K562 (cell line): ENCODE measurements at regions not wholly inside any gene's neighbourhood (a gene's known extent, or its start where the extent isn't known, plus 50 kb on each side); places are given as distances from the start of the nearest gene placed in this dataset.

Source experiments
- ATAC-seq: fragments of 200-7000 bp; cut with Tn5 transposase; 3 replicates; pipeline ENCODE4 v1.9.1; 2020; ENCODE audit warnings: moderate library complexity
- BruUV-seq: library from RNA; stranded (reverse); fragments of 400-500 nt; replicated peaks from 2 replicates; lab custom pipeline; 2021; lab: Mats Ljungman, UMichigan
- CTCF ChIA-PET: fragments of 300-600 bp; formaldehyde crosslinking; extraction: SDS; loops from one replicate; lab custom pipeline; 2021; ENCODE audit warnings: low intra/inter-chr PET ratio; lab: Yijun Ruan, JAX
- POLR2A ChIA-PET: fragments of 300-600, 350-650 bp; sonication (Branson Sonifier 250); formaldehyde crosslinking; extraction: SDS; loops from one replicate; lab custom pipeline; 2021; ENCODE audit warnings: antibody characterized with exemption, inconsistent platforms; lab: Yijun Ruan, JAX
- DNase-seq, 4 experiments: peaks; one replicate each; pipeline versions ENCODE4 v3.0.0 to v3.0.0-alpha.2; 2011 to 2018; ENCODE audit warnings: low spot score in 3 of 4, mixed read lengths in 3 of 4; ENCODE audit errors: extremely low read depth in 1 of 4
- FAIRE-seq: peaks from 2 replicates; lab custom pipeline; 2011; peaks lifted over from hg19 to GRCh38; lab: Jason Lieb, UNC
- H2AFZ ChIP-seq: 2 replicates; pipeline ENCODE4 v1.6.0; 2011; ENCODE audit warnings: low read depth, low read length, control low read depth, inconsistent platforms
- H3K27ac ChIP-seq: fragments of 200-600 bp; 3 replicates; pipeline ENCODE4 v1.8.0; 2011; ENCODE audit warnings: low read depth, mild to moderate bottlenecking, control low read depth, inconsistent platforms, low read length, moderate library complexity, mixed read lengths; ENCODE audit errors: extremely low read depth
- H3K27me3 ChIP-seq, 2 experiments: fragments of 300-600 bp in 1 of 2; 2 replicates in 1 of 2; 3 replicates in 1 of 2; pipeline versions ENCODE4 v1.6.0 to v1.8.0; 2011; ENCODE audit warnings: inconsistent platforms in 2 of 2, low read length in 2 of 2, mild to moderate bottlenecking in 1 of 2, mixed read lengths in 1 of 2, moderate library complexity in 1 of 2; ENCODE audit not compliant: control insufficient read depth in 2 of 2, insufficient read depth in 2 of 2
- H3K36me3 ChIP-seq: fragments of 300-600 bp; 3 replicates; pipeline ENCODE4 v1.8.0; 2011; ENCODE audit warnings: mild to moderate bottlenecking, low read length, inconsistent platforms; ENCODE audit not compliant: control insufficient read depth, insufficient read depth
- H3K4me1 ChIP-seq, 2 experiments: fragments of 200-600 bp in 1 of 2; replicated peaks in 1 of 2; 2 replicates in 1 of 2; 3 replicates in 1 of 2; pipeline versions ENCODE4 v1.5.1 to v1.8.0; 2011; ENCODE audit warnings: inconsistent platforms in 2 of 2, low read length in 2 of 2, mild to moderate bottlenecking in 1 of 2, mixed read lengths in 1 of 2, moderate library complexity in 1 of 2; ENCODE audit not compliant: control insufficient read depth in 2 of 2, insufficient read depth in 2 of 2
- H3K4me2 ChIP-seq: 2 replicates; pipeline ENCODE4 v1.6.1; 2011; ENCODE audit warnings: low read length, control low read depth, inconsistent platforms, mixed read lengths; ENCODE audit not compliant: insufficient read depth
- H3K4me3 ChIP-seq: fragments of 200-600 bp; sonication (generic), shearing (Covaris generic); 2 replicates; pipeline ENCODE4 v1.5.1; 2016; ENCODE audit warnings: control low read depth, inconsistent platforms
- H3K79me2 ChIP-seq: fragments of 200-600 bp; 3 replicates; pipeline ENCODE4 v1.8.0; 2011; ENCODE audit warnings: low read length, inconsistent platforms; ENCODE audit not compliant: control insufficient read depth, insufficient read depth
- H3K9ac ChIP-seq, 2 experiments: 2 replicates each; pipeline versions ENCODE4 v1.6.0 to v1.6.1; 2011; ENCODE audit warnings: low read depth in 2 of 2, low read length in 2 of 2, control low read depth in 1 of 2, inconsistent platforms in 1 of 2, mild to moderate bottlenecking in 1 of 2, mixed read lengths in 1 of 2; ENCODE audit not compliant: insufficient read depth in 1 of 2
- H3K9me1 ChIP-seq: one replicate; pipeline ENCODE4 v1.6.0; 2011; ENCODE audit warnings: inconsistent platforms, mild to moderate bottlenecking, low read length, moderate library complexity; ENCODE audit not compliant: control insufficient read depth, insufficient read depth
- H3K9me3 ChIP-seq: replicated peaks from 2 replicates; pipeline ENCODE4 v1.5.1; 2011; ENCODE audit warnings: low read depth, low read length, inconsistent platforms; ENCODE audit not compliant: control insufficient read depth, insufficient read depth
- H4K20me1 ChIP-seq: replicated peaks from 2 replicates; pipeline ENCODE4 v1.6.1; 2011; ENCODE audit warnings: low read length, inconsistent platforms, mixed read lengths; ENCODE audit not compliant: control insufficient read depth, insufficient read depth
- DIDO1 ChIP-seq: fragments of 450-650 bp; IDR thresholded peaks from 2 replicates; pipeline ENCODE4 v1.6.1; 2016; ENCODE audit warnings: low read depth, missing biosample characterization, missing genetic modification characterization
- E2F6 ChIP-seq, 2 experiments: IDR thresholded peaks; 2 replicates each; pipeline ENCODE4 v1.6.1; 2011; ENCODE audit warnings: borderline replicate concordance in 1 of 2, control low read depth in 1 of 2, low read depth in 1 of 2, low read length in 1 of 2, mild to moderate bottlenecking in 1 of 2, mixed read lengths in 1 of 2, moderate library complexity in 1 of 2; ENCODE audit not compliant: insufficient read depth in 1 of 2, insufficient read length in 1 of 2, poor library complexity in 1 of 2, severe bottlenecking in 1 of 2; ENCODE audit errors: extremely low read depth in 1 of 2
- FUS ChIP-seq: fragments of 200-400 bp; formaldehyde crosslinking; optimal IDR thresholded peaks from 2 replicates; pipeline ENCODE3; 2017; ENCODE audit warnings: low read depth, low read length
- KLF6 ChIP-seq: fragments of 250-450 bp; sonication (Bioruptor Pico); IDR thresholded peaks from 2 replicates; pipeline ENCODE4 v1.4.0; 2020; ENCODE audit warnings: mild to moderate bottlenecking, moderate library complexity, borderline replicate concordance
- RBM25 ChIP-seq: fragments of 200-400 bp; formaldehyde crosslinking; IDR thresholded peaks from 2 replicates; pipeline ENCODE4 v1.6.1; 2018; ENCODE audit warnings: low read length, low read depth, moderate library complexity; ENCODE audit not compliant: severe bottlenecking
- RFX7 ChIP-seq: fragments of 250-450 bp; sonication (Bioruptor Pico); IDR thresholded peaks from 2 replicates; pipeline ENCODE4 v1.5.1; 2021; ENCODE audit warnings: mild to moderate bottlenecking
- ZNF431 ChIP-seq: sonication (generic); formaldehyde crosslinking; IDR thresholded peaks from 2 replicates; pipeline ENCODE4 v1.8.0; 2022; ENCODE audit warnings: mild to moderate bottlenecking, missing genetic modification reagents
- ZNF695 ChIP-seq: fragments of 450-650 bp; formaldehyde crosslinking; IDR thresholded peaks from 2 replicates; pipeline ENCODE4 v1.4.0; 2020; ENCODE audit warnings: mild to moderate bottlenecking, moderate library complexity
- ZNF780A ChIP-seq: fragments of 250-450 bp; sonication (Bioruptor Pico); IDR thresholded peaks from 2 replicates; pipeline ENCODE4 v1.5.0; 2021; ENCODE audit warnings: mild to moderate bottlenecking
- WGBS: fragments of 100-300 bp; shearing (Covaris generic); methylation state at CpG from one replicate; pipeline ENCODE4 v1.1.6; 2016; ENCODE audit warnings: low coverage, mixed read lengths; ENCODE audit not compliant: insufficient coverage; ENCODE audit errors: missing lambda C conversion rate; 5-methylcytosine and 5-hydroxymethylcytosine counted together
- in situ Hi-C: fragments of 300-500 bp; cut with MboI; formaldehyde crosslinking; loops from 4 replicates; pipeline ENCODE4 v1.15.0; 2018; ENCODE audit warnings: inconsistent platforms, mixed read lengths
- intact Hi-C: fragments of 100-400 bp; cut with micrococcal nuclease; formaldehyde crosslinking; loops from 2 replicates; pipeline ENCODE4 v1.14.2; 2022
- TF ChIP-seq, protein P1 (sequence below): fragments of 450-650 bp; IDR thresholded peaks from 2 replicates; pipeline ENCODE4 v1.6.1; 2016; ENCODE audit warnings: mild to moderate bottlenecking
- TF ChIP-seq, protein P2 (sequence below): fragments of 250-450 bp; sonication (Bioruptor Pico); IDR thresholded peaks from 2 replicates; pipeline ENCODE4 v1.8.0; 2021; ENCODE audit warnings: mild to moderate bottlenecking, moderate library complexity

DNA sequence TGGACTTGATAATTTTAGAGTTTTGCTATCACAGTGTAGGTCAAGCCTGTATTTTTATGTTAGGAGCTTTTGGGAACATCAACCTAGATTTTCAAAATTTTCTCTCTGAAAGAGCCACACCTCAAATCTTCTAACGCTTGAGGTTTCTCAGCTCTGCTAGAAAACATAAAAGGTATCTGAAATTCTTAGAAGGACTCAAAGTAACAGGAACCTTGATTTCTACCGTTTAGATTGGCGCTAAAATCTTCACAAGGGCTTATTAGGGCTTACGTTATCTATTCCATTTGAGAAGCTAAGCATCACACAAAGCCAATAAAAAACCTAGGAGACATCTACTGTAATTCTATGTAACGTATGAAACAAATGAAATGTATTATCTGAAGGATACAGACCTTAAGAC, 192.4 kb downstream of the AHR start:
- Histone ChIP-seq H3K4me1 (no peaks in the 10 kb centered on the region), H3K27me3 (no peaks in the 10 kb centered on the region), H3K4me3 (no peak overlapping the region), H3K9me1 (no peaks in the 10 kb centered on the region), H2AFZ (no peak overlapping the region), H3K27ac (no peak overlapping the region), H3K9me3 (0 out of 2 replicates have a peak, but pooled peaks cover 2% of the 10 kb centered on the region), H4K20me1 (no peaks in the 10 kb centered on the region), H3K4me2 (no peak overlapping the region), H3K36me3 (no peaks in the 10 kb centered on the region), H3K79me2 (no peaks in the 10 kb centered on the region), H3K9ac (no peak overlapping the region)
- intact Hi-C loops, result no loop called here
- POLR2A ChIA-PET, result interaction anchor here (1.3 kb wide), 1 partner anchor 8 kb away, joined by 3 read pairs; no protein-coding TSS in a partner anchor
- in situ Hi-C loops, result no loop called here
- WGBS, result under 1% methylated on average over 5 of the region's 5 CpGs
- no peak for ATAC-seq
- BruUV-seq, result no TSS peak
- TF ChIP-seq KLF6 (CRISPR knock-in tag) (no peak), FUS (no peak)
- TF ChIP-seq, protein P1, sequence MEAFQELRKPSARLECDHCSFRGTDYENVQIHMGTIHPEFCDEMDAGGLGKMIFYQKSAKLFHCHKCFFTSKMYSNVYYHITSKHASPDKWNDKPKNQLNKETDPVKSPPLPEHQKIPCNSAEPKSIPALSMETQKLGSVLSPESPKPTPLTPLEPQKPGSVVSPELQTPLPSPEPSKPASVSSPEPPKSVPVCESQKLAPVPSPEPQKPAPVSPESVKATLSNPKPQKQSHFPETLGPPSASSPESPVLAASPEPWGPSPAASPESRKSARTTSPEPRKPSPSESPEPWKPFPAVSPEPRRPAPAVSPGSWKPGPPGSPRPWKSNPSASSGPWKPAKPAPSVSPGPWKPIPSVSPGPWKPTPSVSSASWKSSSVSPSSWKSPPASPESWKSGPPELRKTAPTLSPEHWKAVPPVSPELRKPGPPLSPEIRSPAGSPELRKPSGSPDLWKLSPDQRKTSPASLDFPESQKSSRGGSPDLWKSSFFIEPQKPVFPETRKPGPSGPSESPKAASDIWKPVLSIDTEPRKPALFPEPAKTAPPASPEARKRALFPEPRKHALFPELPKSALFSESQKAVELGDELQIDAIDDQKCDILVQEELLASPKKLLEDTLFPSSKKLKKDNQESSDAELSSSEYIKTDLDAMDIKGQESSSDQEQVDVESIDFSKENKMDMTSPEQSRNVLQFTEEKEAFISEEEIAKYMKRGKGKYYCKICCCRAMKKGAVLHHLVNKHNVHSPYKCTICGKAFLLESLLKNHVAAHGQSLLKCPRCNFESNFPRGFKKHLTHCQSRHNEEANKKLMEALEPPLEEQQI, result no peak
- CTCF ChIA-PET, result no interaction called here
- no peak for DNase-seq
- no peak for FAIRE-seq

- Histone ChIP-seq H3K27ac (no peak overlapping the region), H3K9me1 (no peaks in the 10 kb centered on the region), H3K4me3 (no peak overlapping the region), H2AFZ (no peak overlapping the region), H3K27me3 (no peaks in the 10 kb centered on the region), H4K20me1 (no peaks in the 10 kb centered on the region), H3K9ac (no peak overlapping the region), H3K9me3 (0 out of 2 replicates have a peak, but pooled peaks cover 2% of the 10 kb centered on the region), H3K4me2 (no peak overlapping the region), H3K36me3 (no peaks in the 10 kb centered on the region), H3K79me2 (no peaks in the 10 kb centered on the region), H3K4me1 (no peaks in the 10 kb centered on the region)
- no peak for FAIRE-seq
- ChIA-PET CTCF (no interaction called here), POLR2A (no interaction called here)
- no peak for DNase-seq
- no peak for ATAC-seq
- TF ChIP-seq ZNF780A (CRISPR knock-in tag), result no peak
- TF ChIP-seq RFX7 (CRISPR knock-in tag), result no peak
- no peak for TF ChIP-seq ZNF431 (CRISPR knock-in tag)
- TF ChIP-seq, protein P2, sequence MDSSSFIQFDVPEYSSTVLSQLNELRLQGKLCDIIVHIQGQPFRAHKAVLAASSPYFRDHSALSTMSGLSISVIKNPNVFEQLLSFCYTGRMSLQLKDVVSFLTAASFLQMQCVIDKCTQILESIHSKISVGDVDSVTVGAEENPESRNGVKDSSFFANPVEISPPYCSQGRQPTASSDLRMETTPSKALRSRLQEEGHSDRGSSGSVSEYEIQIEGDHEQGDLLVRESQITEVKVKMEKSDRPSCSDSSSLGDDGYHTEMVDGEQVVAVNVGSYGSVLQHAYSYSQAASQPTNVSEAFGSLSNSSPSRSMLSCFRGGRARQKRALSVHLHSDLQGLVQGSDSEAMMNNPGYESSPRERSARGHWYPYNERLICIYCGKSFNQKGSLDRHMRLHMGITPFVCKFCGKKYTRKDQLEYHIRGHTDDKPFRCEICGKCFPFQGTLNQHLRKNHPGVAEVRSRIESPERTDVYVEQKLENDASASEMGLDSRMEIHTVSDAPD, result no peak
- TF ChIP-seq ZNF695 (CRISPR knock-in tag), result no peak
- TF ChIP-seq E2F6 (IDR thresholded peaks at IDR 0.05; ENCODE audit: borderline replicate concordance in 1 of 2, extremely low read depth in 1 of 2, insufficient read depth in 1 of 2, insufficient read length in 1 of 2, low read depth in 1 of 2, low read length in 1 of 2, poor library complexity in 1 of 2, severe bottlenecking in 1 of 2), result no peak
- no peak for TF ChIP-seq RBM25
- no peak for TF ChIP-seq DIDO1 (tag)
- no TSS peak for BruUV-seq
- in situ Hi-C loops (no loop called here), intact Hi-C loops (no loop called here)
- 1% methylated on average over 4 of the region's 4 CpGs for WGBS
Measured at GRCh38 chr7:17492437-17492836, 194.0 kb downstream of the AHR start.
